Keratinocyte (primary cell): ENCODE measurements at regions not wholly inside any gene's neighbourhood (a gene's known extent, or its start where the extent isn't known, plus 50 kb on each side); places are given as distances from the start of the nearest gene placed in this dataset.
"Not testable (repeated sequence)": the region's sequence is repeated elsewhere in the genome, so short reads cannot be mapped to it uniquely, and the experiment has no call there.

Source experiments
- CTCF ChIP-seq, 3 experiments: IDR thresholded peaks in 1 of 3; conservative IDR thresholded peaks in 1 of 3; optimal IDR thresholded peaks in 1 of 3; 2 replicates in 2 of 3; 3 replicates in 1 of 3; pipeline versions ENCODE3 to v1.5.1; 2011; ENCODE audit warnings: low read length in 3 of 3, mild to moderate bottlenecking in 3 of 3, moderate library complexity in 2 of 3, control low read depth in 1 of 3, inconsistent platforms in 1 of 3; ENCODE audit not compliant: insufficient read depth in 2 of 3; ENCODE audit errors: extremely low read depth in 1 of 3
- EZH2 ChIP-seq: IDR thresholded peaks from one replicate; pipeline ENCODE4 v1.6.1; 2012; ENCODE audit warnings: inconsistent platforms, mild to moderate bottlenecking, low read length, moderate library complexity

GRCh38 chr7:114817036-114817435 is 104.9 kb upstream of the MDFIC start:
- not testable (repeated sequence) for TF ChIP-seq CTCF (optimal IDR thresholded peaks at IDR 0.05 in 1 of 3, IDR thresholded peaks at IDR 0.05 in 1 of 3, conservative IDR thresholded peaks at IDR 0.05 in 1 of 3; ENCODE audit: extremely low read depth in 1 of 3, insufficient read depth in 2 of 3, low read length in 3 of 3); EZH2
